ENCODE measurements at regions not wholly inside any gene's neighbourhood (a gene's known extent, or its start where the extent isn't known, plus 50 kb on each side); places are given as distances from the start of the nearest gene placed in this dataset.

- no peak for DNase-seq
These were observed 648.3 kb upstream of the CFAP20DC start for GRCh38 chr3:59698091-59698490.

DNA sequence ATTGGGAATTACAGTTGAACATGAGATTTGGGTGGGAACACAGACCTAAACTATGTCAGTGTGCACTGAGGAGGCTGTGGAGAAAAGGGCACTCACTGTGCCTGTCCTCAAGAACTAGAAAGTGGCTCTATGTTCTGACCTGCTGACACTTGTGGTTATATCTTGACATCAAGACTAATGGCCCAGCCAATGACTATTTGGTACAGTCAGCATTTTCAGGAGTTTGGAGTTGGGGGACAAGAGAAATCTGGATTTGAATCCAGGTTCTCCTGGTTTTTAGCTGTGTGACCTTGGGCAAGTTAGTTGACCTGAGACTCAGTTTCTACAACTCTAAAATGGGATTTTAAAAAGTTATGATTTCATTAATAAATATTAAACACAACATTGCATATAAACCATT lies 647.0 kb upstream of the CFAP20DC start:
- no peak for DNase-seq

- no peak for DNase-seq
These were observed 646.0 kb upstream of the CFAP20DC start for GRCh38 chr3:59695860-59696259.

DNA sequence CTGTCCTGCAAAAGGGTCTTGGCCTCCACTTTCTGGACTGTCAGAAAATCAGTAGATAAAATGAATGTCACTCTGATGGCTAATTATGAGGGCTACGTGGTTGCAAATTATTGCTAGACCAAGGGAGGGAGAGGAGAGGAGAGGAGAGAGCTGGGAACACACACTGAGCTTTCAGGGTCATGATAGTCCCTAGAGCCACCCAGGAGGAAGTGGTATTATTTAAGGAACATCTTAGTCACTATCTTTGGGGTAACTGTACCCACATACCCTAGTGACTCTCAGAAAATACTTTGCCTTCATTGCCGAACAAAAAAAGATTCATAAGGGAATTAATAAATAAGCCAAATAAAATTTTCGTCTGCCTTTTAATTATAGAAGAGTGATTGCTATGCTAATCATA lies 642.3 kb upstream of the CFAP20DC start:
- DNase-seq, result no peak

DNA sequence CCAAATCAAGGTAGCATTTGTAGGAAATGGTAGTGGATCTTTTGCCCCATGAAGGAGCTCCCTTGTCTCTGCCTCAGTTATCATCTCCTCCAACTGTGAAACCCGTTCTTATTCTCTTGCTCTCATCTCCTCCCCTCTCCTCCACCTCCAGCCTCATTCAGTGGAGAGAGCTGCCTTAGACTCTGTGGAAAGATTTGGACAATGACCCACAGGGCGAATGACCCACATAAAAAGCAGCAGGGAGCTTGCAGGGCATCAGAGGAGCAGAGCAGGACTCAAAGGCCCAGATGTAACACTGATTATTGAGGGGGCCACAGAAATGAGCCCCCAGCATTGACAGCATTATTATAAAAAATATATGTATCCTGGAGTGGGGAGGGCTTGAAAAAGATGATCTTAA lies 641.1 kb upstream of the CFAP20DC start:
- DNase-seq, result no peak

GRCh38 chr3:59688636-59689035 lies 638.8 kb upstream of the CFAP20DC start:
- peak; percentile 34 for DNase-seq

GRCh38 chr3:59685432-59685831 lies 635.6 kb upstream of the CFAP20DC start:
- DNase-seq, result no peak

- DNase-seq, result no peak
These were observed 634.9 kb upstream of the CFAP20DC start for GRCh38 chr3:59684766-59685165.

GRCh38 chr3:59680919-59681318 lies 631.1 kb upstream of the CFAP20DC start:
- no peak for DNase-seq

GRCh38 chr3:59677747-59678702 lies 628.2 kb upstream of the CFAP20DC start:
- peak; percentile 12 for DNase-seq

- DNase-seq, result no peak
These were observed 625.7 kb upstream of the CFAP20DC start for GRCh38 chr3:59675495-59675894.

GRCh38 chr3:59663076-59663850 lies 613.4 kb upstream of the CFAP20DC start:
- DNase-seq, result no peak

GRCh38 chr3:59660852-59661625 lies 611.2 kb upstream of the CFAP20DC start:
- peak; percentile 65 for DNase-seq

DNA sequence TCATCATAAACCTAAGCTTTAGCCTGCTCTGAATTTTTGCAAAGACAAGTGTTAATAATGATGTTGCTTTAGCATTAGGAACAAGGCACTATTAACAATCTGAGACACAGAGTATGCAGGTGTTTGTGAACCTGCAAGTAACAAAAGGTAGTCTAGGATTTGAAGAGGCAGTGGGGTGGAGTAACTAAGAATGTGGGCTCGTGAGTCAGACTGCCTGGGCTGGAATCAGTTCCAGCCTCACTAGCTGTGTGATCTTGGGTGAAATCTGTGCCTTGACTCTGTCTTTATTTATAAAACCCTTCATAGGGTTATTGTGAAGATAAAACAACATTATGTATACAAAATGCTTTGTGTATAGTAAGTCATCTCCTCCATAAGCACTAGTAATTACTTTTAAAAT lies 610.6 kb upstream of the CFAP20DC start:
- peak; percentile 12 for DNase-seq

- DNase-seq, result no peak
These were observed 609.9 kb upstream of the CFAP20DC start for GRCh38 chr3:59659755-59660154.

GRCh38 chr3:59658866-59659265 lies 609.0 kb upstream of the CFAP20DC start:
- no peak for DNase-seq

- DNase-seq, result no peak
These were observed 608.4 kb upstream of the CFAP20DC start for GRCh38 chr3:59658274-59658673.

DNA sequence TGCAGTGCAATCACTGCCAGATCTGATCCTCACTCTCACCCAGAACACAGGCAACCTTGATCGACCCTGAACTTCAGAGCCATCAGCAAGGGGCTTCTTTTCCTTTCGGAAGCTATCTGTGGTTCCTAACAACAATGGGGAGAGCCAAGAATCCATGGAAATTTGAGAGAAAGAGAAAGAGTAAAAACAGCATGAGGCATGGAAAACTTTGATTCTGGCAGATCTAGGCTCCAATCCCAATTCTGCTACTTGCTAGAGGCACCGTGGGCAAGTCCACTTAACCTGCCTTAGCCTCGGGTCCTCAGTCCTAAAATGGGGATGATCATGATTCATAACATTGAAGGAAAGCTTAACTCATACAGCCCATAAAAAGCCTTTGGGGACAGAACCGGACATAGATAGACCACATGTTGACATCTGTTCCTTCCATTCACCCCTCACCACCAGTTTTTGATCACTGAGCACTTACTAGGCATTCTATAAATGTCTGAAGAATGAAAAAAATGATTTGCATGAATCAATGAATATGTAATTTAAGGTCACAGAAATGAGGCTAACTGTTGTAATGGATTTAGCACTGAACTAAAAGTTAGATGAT lies 605.7 kb upstream of the CFAP20DC start:
- no peak for DNase-seq

DNA sequence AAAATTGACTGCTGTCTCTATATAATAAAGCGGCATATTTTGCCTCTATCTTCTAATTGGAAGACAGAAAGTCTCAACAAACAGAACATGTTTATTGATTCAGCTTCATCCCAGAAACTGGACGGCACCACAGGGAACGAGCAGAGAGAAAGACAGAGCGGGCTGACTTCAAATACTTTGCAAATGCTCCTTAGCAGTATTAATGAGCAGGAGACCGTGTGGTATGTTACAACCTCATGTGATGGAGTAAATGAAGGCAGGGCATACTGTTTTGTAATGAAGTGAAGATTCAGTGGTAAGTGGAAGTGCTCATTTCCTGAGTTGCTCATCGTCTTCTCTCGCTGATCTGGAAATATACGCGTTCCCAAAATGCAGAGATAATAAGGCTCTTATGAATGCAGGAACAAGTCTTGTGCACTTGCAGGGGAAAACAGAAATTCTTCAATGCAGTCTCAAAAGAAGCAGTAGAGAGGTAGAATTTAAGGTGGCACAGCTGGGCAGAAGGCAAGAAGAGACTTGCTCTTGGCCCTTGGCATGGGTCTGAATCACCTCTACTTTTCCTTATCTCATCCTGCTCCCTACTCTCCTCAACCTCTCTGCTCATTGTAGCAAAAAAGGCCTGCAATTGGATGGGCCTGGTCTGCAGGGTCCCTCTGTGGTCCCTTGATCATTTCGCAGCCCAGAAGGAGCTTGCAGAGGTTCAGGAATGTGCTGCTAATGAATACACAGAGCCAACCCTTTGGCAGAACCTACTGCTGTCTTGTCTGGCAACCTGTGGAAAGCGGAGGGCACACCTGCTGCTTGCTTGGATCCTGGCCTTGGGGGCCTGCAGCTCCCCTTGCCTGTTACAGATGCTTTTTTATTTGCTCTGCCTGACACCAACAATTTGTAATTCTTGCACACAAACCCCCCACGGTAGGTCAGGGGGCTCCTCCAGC lies 604.9 kb upstream of the CFAP20DC start:
- no peak for DNase-seq

DNA sequence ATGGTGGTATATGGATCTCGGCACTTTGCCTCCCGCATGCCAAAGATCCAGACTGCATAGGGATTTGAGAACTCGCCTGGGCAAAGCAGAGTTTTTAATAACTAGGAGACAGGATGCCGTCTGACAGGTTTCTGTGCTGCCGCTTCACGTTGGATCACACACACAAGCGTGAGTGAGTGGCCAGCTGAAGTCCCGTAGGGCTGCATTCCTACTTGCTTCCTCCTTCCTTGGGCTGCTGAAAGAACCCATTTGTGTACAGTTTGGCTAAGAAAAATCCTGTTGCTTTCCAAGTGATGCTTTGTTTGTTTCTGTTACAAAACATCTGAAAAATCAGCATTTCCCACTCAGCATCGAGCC lies 604.3 kb upstream of the CFAP20DC start:
- no peak for DNase-seq

DNA sequence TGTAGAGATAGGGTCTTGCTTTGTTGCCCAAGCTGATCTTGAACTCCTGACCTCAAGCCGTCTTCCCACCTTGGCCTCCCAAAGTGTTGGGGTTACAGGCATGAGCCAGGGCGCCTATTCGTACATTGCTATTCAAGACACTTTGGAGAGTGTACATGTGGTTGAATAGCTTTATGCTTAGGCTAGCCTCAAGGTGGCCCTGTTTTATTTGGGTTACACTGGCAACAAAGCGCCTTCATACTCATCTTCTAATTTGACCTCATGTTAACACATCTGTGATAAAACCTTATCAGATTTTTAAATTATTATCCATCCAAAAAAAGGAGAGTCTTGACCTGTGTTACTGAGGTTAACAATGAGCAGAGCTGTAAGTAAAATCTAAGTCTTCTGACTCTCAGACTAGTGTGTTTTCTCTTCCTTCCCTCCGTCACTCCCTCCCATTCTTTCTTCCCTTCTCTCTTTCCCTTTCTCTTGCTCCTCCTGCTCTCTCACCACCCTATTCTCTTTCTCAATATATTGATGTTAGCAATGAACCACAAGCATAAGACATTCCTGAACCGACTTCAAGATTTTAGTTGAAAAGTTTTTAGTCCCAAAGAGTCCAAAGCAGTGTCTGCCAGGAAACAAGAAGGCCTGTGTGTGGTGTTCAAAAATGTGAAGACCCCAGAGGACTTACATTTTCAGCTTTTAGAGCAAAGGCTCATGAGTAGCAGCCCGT lies 603.7 kb upstream of the CFAP20DC start:
- DNase-seq, result no peak
